BJ (cell line): ENCODE measurements at regions not wholly inside any gene's neighbourhood (a gene's known extent, or its start where the extent isn't known, plus 50 kb on each side); places are given as distances from the start of the nearest gene placed in this dataset.

Source experiments
- CTCF ChIA-PET: fragments of 350-600 bp; formaldehyde crosslinking; extraction: SDS; loops from one replicate; lab custom pipeline; 2021; ENCODE audit warnings: antibody characterized with exemption, inconsistent platforms; lab: Yijun Ruan, JAX
- POLR2A ChIA-PET: fragments of 300-600 bp; sonication (Branson Sonifier 250); formaldehyde crosslinking; extraction: SDS; loops from one replicate; lab custom pipeline; 2021; ENCODE audit warnings: antibody characterized with exemption; lab: Charles Lee
- DNase-seq: peaks from one replicate; pipeline ENCODE4 v3.0.0-alpha.2; 2011; ENCODE audit warnings: low read depth
- H3K27me3 ChIP-seq: 2 replicates; pipeline ENCODE4 v1.6.0; 2011; ENCODE audit warnings: low read length; ENCODE audit not compliant: control insufficient read depth, insufficient read depth
- H3K36me3 ChIP-seq: 2 replicates; pipeline ENCODE4 v1.5.1; 2011; ENCODE audit warnings: low read length; ENCODE audit not compliant: control insufficient read depth, insufficient read depth
- H3K4me3 ChIP-seq: 2 replicates; pipeline ENCODE4 v1.5.1; 2011; ENCODE audit warnings: low read depth, mild to moderate bottlenecking, control low read depth, low read length
- TF ChIP-seq, protein P1 (sequence below): IDR thresholded peaks from 2 replicates; pipeline ENCODE4 v1.5.1; 2011; ENCODE audit warnings: low read depth, mild to moderate bottlenecking, control low read depth, inconsistent platforms, low read length, moderate library complexity; ENCODE audit not compliant: insufficient read depth

DNA sequence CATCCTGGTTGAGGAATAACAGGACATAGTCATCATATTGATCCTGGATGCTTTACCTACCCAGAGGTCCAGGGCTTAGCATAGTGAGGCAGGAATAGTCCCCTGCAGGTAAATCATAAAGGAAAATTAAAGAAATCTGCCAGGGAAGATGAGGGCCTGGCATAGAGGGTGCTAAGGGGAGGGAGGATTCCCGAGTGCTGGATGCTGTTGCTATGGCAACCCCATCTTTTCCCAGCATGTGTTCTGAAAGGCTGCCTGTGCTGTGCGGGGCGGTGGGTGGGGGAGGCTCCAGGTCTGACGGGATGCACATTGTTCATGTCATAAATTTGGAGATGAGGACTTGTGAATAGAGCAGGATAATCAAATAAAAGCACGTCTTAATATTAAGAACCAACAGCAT, 212.6 kb upstream of the PCSK2 start:
- TF ChIP-seq, protein P1, sequence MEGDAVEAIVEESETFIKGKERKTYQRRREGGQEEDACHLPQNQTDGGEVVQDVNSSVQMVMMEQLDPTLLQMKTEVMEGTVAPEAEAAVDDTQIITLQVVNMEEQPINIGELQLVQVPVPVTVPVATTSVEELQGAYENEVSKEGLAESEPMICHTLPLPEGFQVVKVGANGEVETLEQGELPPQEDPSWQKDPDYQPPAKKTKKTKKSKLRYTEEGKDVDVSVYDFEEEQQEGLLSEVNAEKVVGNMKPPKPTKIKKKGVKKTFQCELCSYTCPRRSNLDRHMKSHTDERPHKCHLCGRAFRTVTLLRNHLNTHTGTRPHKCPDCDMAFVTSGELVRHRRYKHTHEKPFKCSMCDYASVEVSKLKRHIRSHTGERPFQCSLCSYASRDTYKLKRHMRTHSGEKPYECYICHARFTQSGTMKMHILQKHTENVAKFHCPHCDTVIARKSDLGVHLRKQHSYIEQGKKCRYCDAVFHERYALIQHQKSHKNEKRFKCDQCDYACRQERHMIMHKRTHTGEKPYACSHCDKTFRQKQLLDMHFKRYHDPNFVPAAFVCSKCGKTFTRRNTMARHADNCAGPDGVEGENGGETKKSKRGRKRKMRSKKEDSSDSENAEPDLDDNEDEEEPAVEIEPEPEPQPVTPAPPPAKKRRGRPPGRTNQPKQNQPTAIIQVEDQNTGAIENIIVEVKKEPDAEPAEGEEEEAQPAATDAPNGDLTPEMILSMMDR: no peak
- DNase-seq: no peak
- H3K27me3 ChIP-seq: no peaks in the 10 kb centered on the region; the same call in 1 of the 2 replicates
- ChIA-PET CTCF (no interaction called here), POLR2A (no interaction called here)
- no peak overlapping the region for H3K4me3 ChIP-seq
- no peaks in the 10 kb centered on the region for H3K36me3 ChIP-seq

- ChIA-PET POLR2A (no interaction called here), CTCF (no interaction called here)
- TF ChIP-seq, protein P1: no peak
- Histone ChIP-seq H3K36me3 (no peaks in the 10 kb centered on the region), H3K27me3 (no peaks in the 10 kb centered on the region; the same call in 1 of the 2 replicates), H3K4me3 (no peak overlapping the region)
- no peak for DNase-seq
Observed at GRCh38 chr20:17014756-17015366, 212.0 kb upstream of the PCSK2 start.

- no peaks in the 10 kb centered on the region for H3K36me3 ChIP-seq
- ChIA-PET POLR2A (no interaction called here), CTCF (interaction anchor here (1.2 kb wide), 1 partner anchor 196 kb away, joined by 3 read pairs; no protein-coding TSS in a partner anchor)
- TF ChIP-seq, protein P1: no peak
- no peaks in the 10 kb centered on the region; the same call in 1 of the 2 replicates for H3K27me3 ChIP-seq
- no peak for DNase-seq
- H3K4me3 ChIP-seq: no peak overlapping the region
Observed at GRCh38 chr20:17017232-17017631, 209.6 kb upstream of the PCSK2 start.

GRCh38 chr20:17021481-17021880, 205.4 kb upstream of the PCSK2 start:
- Histone ChIP-seq H3K36me3 (no peaks in the 10 kb centered on the region), H3K4me3 (no peak overlapping the region), H3K27me3 (no peaks in the 10 kb centered on the region; the same call in 1 of the 2 replicates)
- DNase-seq: no peak
- ChIA-PET POLR2A (no interaction called here), CTCF (interaction anchor here (0.9 kb wide), 1 partner anchor 24 kb away, joined by 3 read pairs; no protein-coding TSS in a partner anchor)
- TF ChIP-seq, protein P1: no peak

GRCh38 chr20:17023036-17023435, 203.8 kb upstream of the PCSK2 start:
- DNase-seq: no peak
- TF ChIP-seq, protein P1: no peak
- Histone ChIP-seq H3K36me3 (no peaks in the 10 kb centered on the region), H3K27me3 (no peaks in the 10 kb centered on the region), H3K4me3 (no peak overlapping the region)
- ChIA-PET CTCF (interaction anchor here (0.6 kb wide), 1 partner anchor 12 kb away, joined by 3 read pairs; no protein-coding TSS in a partner anchor), POLR2A (no interaction called here)
